Kidney epithelial cell (primary cell): ENCODE measurements at regions not wholly inside any gene's neighbourhood (a gene's known extent, or its start where the extent isn't known, plus 50 kb on each side); places are given as distances from the start of the nearest gene placed in this dataset.
"Not testable (repeated sequence)": the region's sequence is repeated elsewhere in the genome, so short reads cannot be mapped to it uniquely, and the experiment has no call there.

Experiments
- DNase-seq: peaks from one replicate; pipeline ENCODE4 v3.0.0-alpha.2; 2010; ENCODE audit warnings: low read depth
- H3K27me3 ChIP-seq: 2 replicates; pipeline ENCODE4 v1.6.0; 2011; ENCODE audit warnings: low read length; ENCODE audit not compliant: control insufficient read depth, insufficient read depth
- H3K36me3 ChIP-seq: 2 replicates; pipeline ENCODE4 v1.5.1; 2011; ENCODE audit warnings: low read length; ENCODE audit not compliant: control insufficient read depth, insufficient read depth
- H3K4me3 ChIP-seq: 2 replicates; pipeline ENCODE4 v1.5.1; 2011; ENCODE audit warnings: low read depth, mild to moderate bottlenecking, control low read depth, low read length
- TF ChIP-seq, protein P1 (sequence below): IDR thresholded peaks from 2 replicates; pipeline ENCODE4 v1.5.1; 2011; ENCODE audit warnings: mild to moderate bottlenecking, moderate library complexity, low read length, control low read depth, inconsistent platforms; ENCODE audit not compliant: insufficient read depth, poor library complexity, severe bottlenecking

DNA sequence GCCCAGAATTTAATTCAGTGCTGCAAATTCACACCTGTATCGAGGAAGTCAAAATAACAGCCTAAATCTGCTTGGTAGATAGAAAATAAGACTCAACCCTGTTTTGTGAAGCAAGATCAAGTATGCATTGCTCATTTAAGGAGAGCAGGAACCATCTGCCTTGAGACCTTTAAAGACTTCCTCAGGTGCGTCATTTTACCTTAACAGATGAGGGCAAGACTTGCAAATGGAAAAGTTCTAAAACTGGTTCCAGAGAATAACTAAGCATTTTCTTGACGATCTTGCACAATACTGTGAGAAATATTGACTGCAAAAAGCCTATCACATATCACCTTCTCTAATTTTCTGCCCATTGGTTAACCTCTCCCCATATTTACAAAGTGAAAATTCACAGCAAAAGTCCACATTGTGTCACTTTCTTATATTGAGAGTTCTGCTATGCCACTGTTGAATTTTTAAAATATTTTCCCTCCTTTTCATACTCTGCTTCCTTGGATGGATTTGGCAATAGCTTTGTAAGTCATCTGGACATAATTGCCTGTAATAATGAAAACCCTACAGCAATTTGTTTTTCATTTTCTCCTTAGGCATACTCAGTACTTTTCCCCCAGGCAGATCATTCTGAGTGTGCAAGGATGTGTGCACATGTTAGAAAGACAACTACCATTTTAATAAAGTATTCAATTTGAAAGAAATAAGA, 234.2 kb downstream of the AASDHPPT start:
- Histone ChIP-seq H3K36me3 (no peaks in the 10 kb centered on the region), H3K27me3 (no peaks in the 10 kb centered on the region), H3K4me3 (no peak overlapping the region)
- no peak for DNase-seq
- TF ChIP-seq, protein P1, sequence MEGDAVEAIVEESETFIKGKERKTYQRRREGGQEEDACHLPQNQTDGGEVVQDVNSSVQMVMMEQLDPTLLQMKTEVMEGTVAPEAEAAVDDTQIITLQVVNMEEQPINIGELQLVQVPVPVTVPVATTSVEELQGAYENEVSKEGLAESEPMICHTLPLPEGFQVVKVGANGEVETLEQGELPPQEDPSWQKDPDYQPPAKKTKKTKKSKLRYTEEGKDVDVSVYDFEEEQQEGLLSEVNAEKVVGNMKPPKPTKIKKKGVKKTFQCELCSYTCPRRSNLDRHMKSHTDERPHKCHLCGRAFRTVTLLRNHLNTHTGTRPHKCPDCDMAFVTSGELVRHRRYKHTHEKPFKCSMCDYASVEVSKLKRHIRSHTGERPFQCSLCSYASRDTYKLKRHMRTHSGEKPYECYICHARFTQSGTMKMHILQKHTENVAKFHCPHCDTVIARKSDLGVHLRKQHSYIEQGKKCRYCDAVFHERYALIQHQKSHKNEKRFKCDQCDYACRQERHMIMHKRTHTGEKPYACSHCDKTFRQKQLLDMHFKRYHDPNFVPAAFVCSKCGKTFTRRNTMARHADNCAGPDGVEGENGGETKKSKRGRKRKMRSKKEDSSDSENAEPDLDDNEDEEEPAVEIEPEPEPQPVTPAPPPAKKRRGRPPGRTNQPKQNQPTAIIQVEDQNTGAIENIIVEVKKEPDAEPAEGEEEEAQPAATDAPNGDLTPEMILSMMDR, result no peak

DNA sequence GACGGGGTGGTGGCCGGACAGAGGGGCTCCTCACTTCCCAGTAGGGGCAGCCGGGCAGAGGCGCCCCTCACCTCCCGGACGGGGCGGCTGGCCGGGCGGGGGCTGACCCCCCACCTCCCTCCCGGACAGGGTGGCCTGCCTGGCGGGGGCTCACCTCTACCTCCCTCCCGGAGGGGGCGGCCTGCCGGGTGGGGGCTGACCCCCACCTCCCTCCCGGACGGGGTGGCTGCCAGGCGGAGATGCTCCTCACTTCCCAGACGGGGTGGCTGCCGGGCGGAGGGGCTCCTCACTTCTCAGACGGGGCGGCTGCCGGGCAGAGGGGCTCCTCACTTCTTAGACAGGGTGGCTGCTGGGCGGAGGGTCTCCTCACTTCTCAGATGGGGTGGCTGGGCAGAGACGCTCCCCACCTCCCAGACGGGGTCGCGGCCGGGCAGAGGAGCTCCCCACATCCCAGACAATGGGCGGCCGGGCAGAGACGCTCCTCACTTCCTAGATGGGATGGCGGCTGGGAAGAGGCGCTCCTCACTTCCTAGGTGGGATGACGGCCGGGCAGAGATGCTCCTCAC, 239.8 kb downstream of the AASDHPPT start:
- not testable (repeated sequence) for DNase-seq, H3K27me3 ChIP-seq, H3K36me3 ChIP-seq, H3K4me3 ChIP-seq

DNA sequence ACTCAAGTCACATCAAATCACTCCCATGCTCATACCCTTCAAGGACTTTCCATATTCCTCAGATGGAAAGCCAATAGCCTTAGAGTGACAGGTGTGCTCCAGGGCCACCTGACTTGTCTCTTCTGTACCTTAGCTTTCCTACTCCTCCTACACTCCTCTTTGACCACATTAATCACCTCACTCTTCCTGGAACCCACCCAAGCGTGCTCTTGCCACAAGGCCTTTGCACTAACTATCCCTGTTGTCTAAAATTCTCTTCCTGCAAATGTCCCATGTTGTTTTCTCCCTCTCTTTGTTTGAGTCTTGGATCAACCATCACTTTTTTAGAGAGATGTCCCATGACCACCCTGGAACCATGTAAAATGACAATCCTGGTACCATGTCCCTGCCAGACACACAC, 244.1 kb downstream of the AASDHPPT start:
- no peak for DNase-seq
- TF ChIP-seq, protein P1, result no peak
- H3K4me3 ChIP-seq, result no peak overlapping the region
- H3K27me3 ChIP-seq, result no peaks in the 10 kb centered on the region
- no peaks in the 10 kb centered on the region for H3K36me3 ChIP-seq

DNA sequence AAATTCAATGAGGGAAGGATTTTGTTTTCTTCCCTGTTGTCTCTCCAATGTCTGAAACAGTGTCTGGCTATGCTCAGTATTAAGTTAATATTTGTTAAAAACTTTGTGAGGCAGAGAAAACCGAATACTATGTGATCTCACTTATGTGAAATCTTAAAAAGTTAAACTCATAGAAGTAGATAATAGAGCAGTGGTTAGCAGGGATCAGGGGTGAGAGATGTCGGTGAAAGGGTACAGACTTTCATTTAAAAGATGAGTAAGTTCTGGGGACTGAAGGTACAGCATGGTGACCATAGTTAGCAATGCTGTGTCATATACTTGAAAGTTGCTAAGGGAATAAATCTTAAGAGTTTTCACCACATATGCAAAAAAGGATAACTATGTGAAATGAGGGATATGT, 244.6 kb downstream of the AASDHPPT start:
- no peaks in the 10 kb centered on the region for H3K36me3 ChIP-seq
- H3K27me3 ChIP-seq, result no peaks in the 10 kb centered on the region
- TF ChIP-seq, protein P1, result no peak
- no peak for DNase-seq
- H3K4me3 ChIP-seq, result no peak overlapping the region

DNA sequence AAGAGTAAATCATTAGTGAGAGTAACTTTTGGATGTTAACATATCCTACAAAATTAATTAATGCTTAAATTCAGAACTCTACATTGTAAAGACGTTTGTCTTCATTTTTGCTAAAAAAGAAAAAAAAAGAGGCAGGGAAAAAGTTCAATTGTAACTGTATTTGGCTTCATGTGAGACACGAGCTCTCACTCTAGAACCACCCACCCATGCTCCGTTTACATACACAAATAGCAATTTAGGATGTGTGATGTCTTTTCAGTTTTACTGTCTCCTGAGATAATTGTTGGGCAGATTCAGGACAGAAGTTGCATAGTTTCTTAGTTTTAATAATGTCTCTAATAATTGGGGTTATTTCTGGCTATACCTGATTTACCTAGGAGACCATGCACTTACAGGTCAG, 248.6 kb downstream of the AASDHPPT start:
- Histone ChIP-seq H3K36me3 (no peaks in the 10 kb centered on the region), H3K4me3 (no peak overlapping the region), H3K27me3 (no peaks in the 10 kb centered on the region)
- DNase-seq, result no peak
- TF ChIP-seq, protein P1, result no peak

DNA sequence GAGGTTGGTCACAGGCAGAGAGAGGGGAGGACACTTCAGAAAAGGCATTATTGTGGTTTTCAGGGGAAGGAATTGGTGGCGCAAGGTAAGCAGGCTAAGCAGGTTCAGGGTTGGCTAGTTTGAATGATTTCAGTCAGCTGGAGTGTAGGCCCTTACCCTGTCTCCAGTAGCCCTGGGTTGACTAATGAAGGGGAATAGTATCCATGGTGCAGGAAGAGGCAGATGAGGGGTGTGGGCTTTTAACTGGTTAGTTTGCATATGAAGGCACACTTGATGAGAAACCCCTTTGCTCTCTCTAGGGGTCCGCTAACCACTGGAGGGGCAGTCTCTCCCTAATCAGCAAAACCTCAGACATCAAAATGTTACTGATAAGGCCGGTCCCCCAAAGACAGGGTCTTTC, 249.7 kb downstream of the AASDHPPT start:
- Histone ChIP-seq H3K36me3 (no peaks in the 10 kb centered on the region), H3K27me3 (no peaks in the 10 kb centered on the region), H3K4me3 (no peak overlapping the region)
- DNase-seq, result no peak
- TF ChIP-seq, protein P1, result no peak
